Activated CD8-positive, alpha-beta T cell treated with anti-CD3 and anti-CD28 coated beads for 36 hours (primary cell): ENCODE measurements at regions not wholly inside any gene's neighbourhood (a gene's known extent, or its start where the extent isn't known, plus 50 kb on each side); places are given as distances from the start of the nearest gene placed in this dataset.

ENCODE experiments used
- ATAC-seq: fragments of 200-7000 bp; cut with Tn5 transposase; one replicate; pipeline ENCODE4 v1.10.0; 2021; ENCODE audit warnings: mild to moderate bottlenecking, moderate library complexity
- CTCF ChIA-PET: fragments of 350-600 bp; sonication (Branson Sonifier 250); formaldehyde crosslinking; loops from one replicate; lab custom pipeline; 2021; ENCODE audit warnings: antibody characterized with exemption; lab: Charles Lee
- POLR2A ChIA-PET: fragments of 350-600 bp; sonication (Branson Sonifier 250); formaldehyde crosslinking; loops from one replicate; lab custom pipeline; 2021; ENCODE audit warnings: antibody characterized with exemption; lab: Charles Lee
- DNase-seq: peaks from one replicate; pipeline ENCODE4 v3.0.0-alpha.2; 2020
- H3K27ac Mint-ChIP-seq: one replicate; pipeline ENCODE4 v1.8.0; 2021; ENCODE audit warnings: mild to moderate bottlenecking, mixed read lengths
- H3K27me3 Mint-ChIP-seq: one replicate; pipeline ENCODE4 v1.8.0; 2021; ENCODE audit warnings: mixed read lengths
- H3K36me3 Mint-ChIP-seq: one replicate; pipeline ENCODE4 v1.8.0; 2021; ENCODE audit warnings: low read depth, mixed read lengths
- H3K4me1 Mint-ChIP-seq: one replicate; pipeline ENCODE4 v1.8.0; 2021; ENCODE audit warnings: low read depth, mixed read lengths
- H3K4me3 Mint-ChIP-seq: one replicate; pipeline ENCODE4 v1.8.0; 2021; ENCODE audit warnings: mild to moderate bottlenecking, moderate library complexity, mixed read lengths
- H3K9me3 Mint-ChIP-seq: one replicate; pipeline ENCODE4 v1.8.0; 2021; ENCODE audit warnings: mixed read lengths
- intact Hi-C: fragments of 100-400 bp; cut with micrococcal nuclease; formaldehyde crosslinking; loops from one replicate; pipeline ENCODE4 v1.10.0; 2022
- TF ChIP-seq, protein P1 (sequence below): fragments of 200-600 bp; IDR thresholded peaks from one replicate; pipeline ENCODE4 v1.8.0; 2022; ENCODE audit warnings: antibody characterized with exemption, mild to moderate bottlenecking

DNA sequence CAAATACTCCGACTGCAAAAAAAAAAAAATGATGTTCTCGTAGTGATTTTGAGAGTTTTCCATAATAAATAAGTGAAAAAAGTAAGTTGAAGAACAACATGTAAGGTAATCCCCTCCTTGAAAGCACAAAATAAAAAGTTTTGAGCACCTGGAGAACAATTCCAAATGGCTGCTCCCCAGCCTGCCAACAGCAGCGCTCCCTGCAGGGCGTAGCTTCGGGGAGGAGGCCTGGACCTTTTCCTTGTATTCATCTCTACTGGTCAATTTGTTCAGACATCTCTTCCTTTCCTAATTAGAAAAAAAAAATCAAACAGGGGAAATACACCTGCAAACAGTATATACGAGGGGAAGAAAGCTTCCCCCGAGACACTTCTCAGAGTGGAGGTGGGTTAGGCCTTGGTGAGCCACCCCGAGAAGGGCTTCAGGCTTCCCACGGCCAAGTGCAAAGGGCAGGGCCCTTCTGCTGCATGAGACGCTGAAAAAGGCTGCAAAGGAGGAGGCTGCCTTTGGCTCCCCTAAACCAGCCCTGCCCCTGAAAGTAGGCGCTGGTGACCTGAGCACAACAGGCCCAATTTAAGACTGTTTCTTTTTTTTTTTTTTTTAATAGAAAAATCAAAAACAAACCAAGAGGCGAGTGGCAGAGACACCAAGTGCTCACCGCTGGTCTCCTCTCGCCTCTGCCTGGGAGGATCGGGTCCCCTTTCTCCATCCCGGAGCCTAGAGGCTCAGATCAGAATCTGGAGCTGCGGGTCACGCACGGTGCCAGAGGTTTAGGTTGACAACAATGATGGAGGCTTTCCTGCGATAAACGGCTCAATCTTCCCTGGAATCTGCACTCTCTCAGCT lies 193.1 kb upstream of the FOXF1 start:
- no peak for DNase-seq
- no peaks in the 10 kb centered on the region for H3K9me3 Mint-ChIP-seq
- H3K36me3 Mint-ChIP-seq: no peaks in the 10 kb centered on the region
- H3K4me3 Mint-ChIP-seq: no peak overlapping the region
- ChIA-PET POLR2A (interaction anchor here (0.6 kb wide), 1 partner anchor 717 kb away, joined by 3 read pairs; no protein-coding TSS in a partner anchor), CTCF (no interaction called here)
- no peak overlapping the region for H3K27ac Mint-ChIP-seq
- peaks cover 5% of the 10 kb centered on the region for H3K27me3 Mint-ChIP-seq
- H3K4me1 Mint-ChIP-seq: no peaks in the 10 kb centered on the region
- TF ChIP-seq, protein P1, sequence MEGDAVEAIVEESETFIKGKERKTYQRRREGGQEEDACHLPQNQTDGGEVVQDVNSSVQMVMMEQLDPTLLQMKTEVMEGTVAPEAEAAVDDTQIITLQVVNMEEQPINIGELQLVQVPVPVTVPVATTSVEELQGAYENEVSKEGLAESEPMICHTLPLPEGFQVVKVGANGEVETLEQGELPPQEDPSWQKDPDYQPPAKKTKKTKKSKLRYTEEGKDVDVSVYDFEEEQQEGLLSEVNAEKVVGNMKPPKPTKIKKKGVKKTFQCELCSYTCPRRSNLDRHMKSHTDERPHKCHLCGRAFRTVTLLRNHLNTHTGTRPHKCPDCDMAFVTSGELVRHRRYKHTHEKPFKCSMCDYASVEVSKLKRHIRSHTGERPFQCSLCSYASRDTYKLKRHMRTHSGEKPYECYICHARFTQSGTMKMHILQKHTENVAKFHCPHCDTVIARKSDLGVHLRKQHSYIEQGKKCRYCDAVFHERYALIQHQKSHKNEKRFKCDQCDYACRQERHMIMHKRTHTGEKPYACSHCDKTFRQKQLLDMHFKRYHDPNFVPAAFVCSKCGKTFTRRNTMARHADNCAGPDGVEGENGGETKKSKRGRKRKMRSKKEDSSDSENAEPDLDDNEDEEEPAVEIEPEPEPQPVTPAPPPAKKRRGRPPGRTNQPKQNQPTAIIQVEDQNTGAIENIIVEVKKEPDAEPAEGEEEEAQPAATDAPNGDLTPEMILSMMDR: no peak
- intact Hi-C loops: no loop called here
- ATAC-seq: peak; percentile 10

DNA sequence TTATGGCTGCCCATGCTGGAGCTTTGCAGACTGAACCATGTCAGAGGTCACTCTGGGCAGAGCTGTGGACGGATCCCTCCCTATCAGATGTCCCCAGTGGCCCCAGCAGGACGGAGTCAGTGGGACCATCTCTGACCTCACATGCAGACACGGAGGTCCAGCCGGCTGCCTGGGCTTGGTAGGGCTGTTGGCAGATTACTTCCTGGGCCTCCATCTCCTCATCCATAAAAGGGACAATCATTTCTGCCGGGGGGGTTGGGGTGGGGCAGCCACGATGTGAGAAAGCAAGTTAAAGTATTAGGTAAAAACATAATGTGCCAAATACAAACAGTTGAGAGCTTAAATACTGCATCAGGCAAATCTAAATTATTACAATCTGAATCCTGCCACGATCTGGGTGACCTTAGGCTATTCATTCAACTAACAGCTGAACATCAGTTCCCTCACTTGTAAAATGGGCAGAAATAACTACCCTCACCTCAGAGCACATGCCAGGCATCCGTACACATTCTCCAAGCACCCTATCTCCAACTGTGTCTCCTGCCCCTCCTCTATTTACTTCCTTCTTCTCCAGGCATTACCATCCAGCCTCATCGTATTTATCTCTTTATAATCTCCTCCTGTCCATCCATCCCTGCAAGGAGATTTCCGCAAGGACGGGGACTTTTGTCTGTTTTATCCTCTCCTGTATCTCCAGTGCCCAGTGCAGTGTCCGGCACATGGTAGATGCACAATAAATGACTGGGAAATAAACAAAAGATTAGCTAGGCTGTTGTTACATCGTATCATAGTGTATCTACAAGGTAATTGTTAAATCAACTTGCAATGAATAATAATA lies 192.3 kb upstream of the FOXF1 start:
- intact Hi-C loops: no loop called here
- TF ChIP-seq, protein P1: no peak
- no peaks in the 10 kb centered on the region for H3K4me1 Mint-ChIP-seq
- DNase-seq: no peak
- H3K9me3 Mint-ChIP-seq: no peaks in the 10 kb centered on the region
- no peak overlapping the region for H3K27ac Mint-ChIP-seq
- POLR2A ChIA-PET: interaction anchor here (0.6 kb wide), 1 partner anchor 717 kb away, joined by 3 read pairs; no protein-coding TSS in a partner anchor
- H3K4me3 Mint-ChIP-seq: no peak overlapping the region
- peaks cover 5% of the 10 kb centered on the region for H3K27me3 Mint-ChIP-seq
- ATAC-seq: peak; percentile 42
- CTCF ChIA-PET: no interaction called here
- H3K36me3 Mint-ChIP-seq: no peaks in the 10 kb centered on the region

DNA sequence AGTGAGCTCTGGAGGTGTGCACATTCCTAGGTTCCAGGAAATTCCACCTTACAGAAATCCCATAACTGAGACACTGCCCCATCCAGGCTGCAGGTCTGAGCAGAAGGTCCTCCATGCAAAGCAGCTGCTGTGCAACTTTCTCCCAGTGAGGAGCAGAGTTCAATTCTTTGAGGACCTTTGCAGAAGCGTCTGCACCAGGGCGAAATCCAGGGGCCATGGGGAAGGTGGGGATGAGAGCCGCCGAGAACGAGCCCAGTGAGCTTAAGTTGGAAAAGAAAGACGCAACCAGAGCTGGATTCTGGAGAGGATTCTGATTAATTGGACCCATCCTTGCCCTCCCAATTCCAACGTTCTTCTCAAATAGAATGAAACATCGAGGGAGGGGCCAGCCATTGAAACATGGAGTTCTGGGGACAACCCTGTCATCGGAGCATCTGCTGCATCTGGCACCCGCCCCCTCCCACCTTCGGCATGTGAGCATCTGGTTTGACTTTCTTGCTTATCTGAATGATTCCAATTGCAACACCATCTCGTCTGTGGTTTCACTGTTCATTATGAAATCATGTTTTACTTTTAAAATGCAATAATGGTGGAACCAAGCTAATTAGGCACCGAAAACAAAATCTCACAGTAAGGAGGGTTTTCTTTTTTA lies 190.6 kb upstream of the FOXF1 start:
- DNase-seq: peak; percentile 25
- intact Hi-C loops: no loop called here
- Mint-ChIP-seq H3K27ac (no peak overlapping the region), H3K27me3 (peaks cover 5% of the 10 kb centered on the region), H3K4me1 (no peaks in the 10 kb centered on the region), H3K4me3 (no peak overlapping the region), H3K9me3 (no peaks in the 10 kb centered on the region), H3K36me3 (no peaks in the 10 kb centered on the region)
- TF ChIP-seq, protein P1: no peak
- CTCF ChIA-PET: interaction anchor here (1.2 kb wide), 1 partner anchor 198 kb away, joined by 3 read pairs; no protein-coding TSS in a partner anchor
- POLR2A ChIA-PET: no interaction called here
- ATAC-seq: no peak

DNA sequence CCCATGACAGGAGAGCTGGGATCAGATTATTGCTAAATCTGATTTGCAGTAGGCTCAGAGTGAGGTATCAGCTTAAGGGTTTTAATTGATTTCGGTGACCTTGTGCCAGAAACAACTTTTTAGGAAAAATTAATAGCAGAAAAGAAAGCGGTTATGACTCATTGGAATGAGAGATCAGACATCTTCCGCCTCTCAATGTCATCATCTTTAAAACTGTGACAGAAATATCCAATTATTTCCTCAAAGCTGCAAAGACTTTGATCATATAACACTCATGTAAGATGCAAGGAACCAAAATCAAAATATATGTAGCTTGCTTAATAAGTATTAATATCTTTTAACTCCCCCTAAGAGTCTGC lies 190.1 kb upstream of the FOXF1 start:
- no peak overlapping the region for H3K4me3 Mint-ChIP-seq
- ChIA-PET CTCF (interaction anchor here (0.8 to 1.2 kb wide), 2 partner anchors 198 to 259 kb away, joined by 3 read pairs; no protein-coding TSS in a partner anchor), POLR2A (no interaction called here)
- DNase-seq: no peak
- TF ChIP-seq, protein P1: no peak
- no peak overlapping the region for H3K27ac Mint-ChIP-seq
- H3K4me1 Mint-ChIP-seq: no peaks in the 10 kb centered on the region
- intact Hi-C loops: no loop called here
- no peaks in the 10 kb centered on the region for H3K9me3 Mint-ChIP-seq
- peaks cover 5% of the 10 kb centered on the region for H3K27me3 Mint-ChIP-seq
- H3K36me3 Mint-ChIP-seq: no peaks in the 10 kb centered on the region
- no peak for ATAC-seq
